GM12865 (cell line): ENCODE measurements at regions not wholly inside any gene's neighbourhood (a gene's known extent, or its start where the extent isn't known, plus 50 kb on each side); places are given as distances from the start of the nearest gene placed in this dataset.
"Not testable (repeated sequence)": the region's sequence is repeated elsewhere in the genome, so short reads cannot be mapped to it uniquely, and the experiment has no call there.

ENCODE experiments used
- DNase-seq: peaks from one replicate; pipeline ENCODE4 v3.0.0; 2010; ENCODE audit warnings: low read depth
- H3K4me3 ChIP-seq: 2 replicates; pipeline ENCODE4 v1.5.1; 2011; ENCODE audit warnings: mild to moderate bottlenecking, low read depth, low read length, control low read depth
- TF ChIP-seq, protein P1 (sequence below): IDR thresholded peaks from 2 replicates; pipeline ENCODE4 v1.5.1; 2011; ENCODE audit warnings: low read length, control low read depth, low read depth, inconsistent platforms; ENCODE audit not compliant: insufficient read depth; ENCODE audit errors: missing control alignments

DNA sequence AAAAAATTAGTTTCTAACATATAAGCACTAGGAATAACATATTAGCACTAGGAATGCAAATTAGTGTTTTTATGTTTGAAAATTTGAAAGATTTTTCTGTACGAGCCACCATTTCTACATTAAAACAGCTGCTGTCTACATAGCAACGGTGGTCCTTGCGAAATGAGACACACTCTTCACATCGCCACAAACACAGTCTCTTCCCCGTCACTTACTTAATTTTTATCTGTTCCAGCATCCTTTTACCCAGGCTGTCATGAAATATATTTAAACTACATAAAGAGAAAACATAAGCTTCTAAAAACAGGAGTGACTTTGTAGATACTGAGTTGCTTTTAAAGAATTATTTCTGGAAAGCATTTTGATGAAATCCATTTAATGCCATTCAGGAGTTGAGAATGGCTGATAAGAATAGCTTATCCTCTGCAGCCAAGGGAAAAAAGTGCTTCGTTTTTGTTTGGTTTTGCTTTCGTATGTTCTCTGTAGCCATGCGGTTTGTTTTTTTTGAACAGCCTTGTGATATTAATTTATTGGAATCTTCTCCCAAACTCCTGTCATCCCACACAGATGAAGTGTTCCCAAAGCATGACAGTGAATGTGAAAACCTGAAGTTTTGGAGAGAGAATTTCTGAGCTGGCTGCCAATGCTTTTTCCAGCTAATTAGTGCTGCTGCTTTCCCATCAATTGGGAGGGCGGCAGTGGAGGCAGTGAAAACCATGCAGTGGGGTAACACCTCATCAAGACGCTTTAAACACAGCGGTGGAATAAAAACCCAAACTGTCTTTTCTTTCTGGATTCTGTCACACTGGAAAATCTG is 603.7 kb upstream of the ADARB2 start:
- DNase-seq: no peak
- no peak overlapping the region for H3K4me3 ChIP-seq
- TF ChIP-seq, protein P1, sequence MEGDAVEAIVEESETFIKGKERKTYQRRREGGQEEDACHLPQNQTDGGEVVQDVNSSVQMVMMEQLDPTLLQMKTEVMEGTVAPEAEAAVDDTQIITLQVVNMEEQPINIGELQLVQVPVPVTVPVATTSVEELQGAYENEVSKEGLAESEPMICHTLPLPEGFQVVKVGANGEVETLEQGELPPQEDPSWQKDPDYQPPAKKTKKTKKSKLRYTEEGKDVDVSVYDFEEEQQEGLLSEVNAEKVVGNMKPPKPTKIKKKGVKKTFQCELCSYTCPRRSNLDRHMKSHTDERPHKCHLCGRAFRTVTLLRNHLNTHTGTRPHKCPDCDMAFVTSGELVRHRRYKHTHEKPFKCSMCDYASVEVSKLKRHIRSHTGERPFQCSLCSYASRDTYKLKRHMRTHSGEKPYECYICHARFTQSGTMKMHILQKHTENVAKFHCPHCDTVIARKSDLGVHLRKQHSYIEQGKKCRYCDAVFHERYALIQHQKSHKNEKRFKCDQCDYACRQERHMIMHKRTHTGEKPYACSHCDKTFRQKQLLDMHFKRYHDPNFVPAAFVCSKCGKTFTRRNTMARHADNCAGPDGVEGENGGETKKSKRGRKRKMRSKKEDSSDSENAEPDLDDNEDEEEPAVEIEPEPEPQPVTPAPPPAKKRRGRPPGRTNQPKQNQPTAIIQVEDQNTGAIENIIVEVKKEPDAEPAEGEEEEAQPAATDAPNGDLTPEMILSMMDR: no peak

DNA sequence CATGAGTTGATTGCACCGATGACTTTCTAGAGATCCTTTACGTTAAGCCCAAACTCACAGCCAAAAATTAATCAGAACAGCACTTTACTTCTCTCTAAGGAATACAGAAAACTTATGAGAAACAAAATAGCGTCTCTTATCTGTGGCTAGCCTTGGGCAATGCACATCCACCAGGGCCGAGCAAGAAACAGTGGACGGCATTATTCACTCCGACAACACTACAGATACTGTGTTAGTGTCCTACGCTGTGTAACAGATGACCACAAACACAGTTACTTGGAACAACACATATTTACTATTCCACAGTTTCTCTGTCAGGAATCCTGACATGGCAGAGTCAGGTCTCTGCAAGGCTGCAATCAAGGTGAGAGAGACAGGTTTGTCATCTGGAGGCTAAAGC is 598.3 kb upstream of the ADARB2 start:
- H3K4me3 ChIP-seq: no peak overlapping the region
- no peak for DNase-seq
- TF ChIP-seq, protein P1: no peak

DNA sequence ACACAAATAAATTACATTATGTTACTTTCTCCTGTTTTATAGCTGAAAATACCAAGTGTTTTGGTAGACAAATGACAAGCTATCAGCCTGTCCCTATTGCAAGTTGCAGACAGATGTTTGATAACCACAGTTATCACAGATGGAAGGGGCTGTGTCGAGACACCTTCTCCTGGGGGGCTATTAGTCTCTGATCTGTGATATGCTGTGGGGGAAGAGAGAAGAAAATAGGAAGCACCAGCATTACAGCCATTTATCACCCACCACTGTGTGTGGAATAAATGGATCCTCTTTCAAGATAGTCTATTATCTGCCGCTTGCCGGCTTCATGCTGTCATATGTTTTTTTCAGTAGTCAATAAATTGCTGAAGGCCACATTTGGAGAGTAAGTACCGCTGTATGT is 597.2 kb upstream of the ADARB2 start:
- TF ChIP-seq, protein P1: no peak
- H3K4me3 ChIP-seq: no peak overlapping the region
- DNase-seq: no peak

DNA sequence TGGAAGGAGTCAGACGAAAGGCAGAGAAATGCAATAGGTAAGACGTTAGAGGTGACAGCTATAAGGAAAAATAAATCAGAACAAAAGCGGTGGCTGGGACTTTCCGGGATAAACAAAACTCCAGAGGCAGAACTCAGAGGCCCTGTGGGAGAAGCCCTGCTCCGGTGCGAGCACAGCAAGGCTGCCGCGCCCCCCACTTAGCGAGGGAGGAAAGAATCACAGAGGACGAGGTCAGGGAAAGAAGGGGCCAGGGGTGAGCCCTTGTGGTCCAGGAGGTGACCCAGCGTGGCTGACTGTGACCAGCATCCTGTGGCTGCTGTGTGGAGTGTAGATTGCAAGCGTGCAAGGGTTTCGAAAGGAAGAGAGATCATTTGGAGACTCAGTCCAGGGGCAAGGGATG is 591.8 kb upstream of the ADARB2 start:
- TF ChIP-seq, protein P1: no peak

DNA sequence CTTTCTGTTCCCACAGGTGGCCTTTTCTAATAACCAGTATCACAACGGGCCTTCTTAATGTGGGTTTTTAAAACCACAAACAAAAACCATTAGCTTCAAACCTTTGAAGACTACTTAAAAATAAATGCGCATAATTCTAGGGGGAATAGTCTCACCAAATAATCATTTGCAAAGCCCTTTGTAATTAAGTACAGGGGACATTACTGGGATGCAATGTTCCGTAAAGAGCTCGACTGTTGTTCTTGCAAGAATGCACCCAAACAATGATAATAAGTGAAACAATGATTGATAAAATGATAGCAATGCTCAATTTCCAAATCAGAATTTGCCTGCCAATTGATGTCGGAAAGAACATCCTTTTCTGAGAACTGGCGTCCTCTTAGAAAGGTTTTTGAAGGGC is 589.1 kb upstream of the ADARB2 start:
- no peak for DNase-seq
- TF ChIP-seq, protein P1: no peak
- no peak overlapping the region for H3K4me3 ChIP-seq

More for the DNA sequence above, 591.8 kb upstream of the ADARB2 start:
- no peak overlapping the region for H3K4me3 ChIP-seq
- no peak for DNase-seq

DNA sequence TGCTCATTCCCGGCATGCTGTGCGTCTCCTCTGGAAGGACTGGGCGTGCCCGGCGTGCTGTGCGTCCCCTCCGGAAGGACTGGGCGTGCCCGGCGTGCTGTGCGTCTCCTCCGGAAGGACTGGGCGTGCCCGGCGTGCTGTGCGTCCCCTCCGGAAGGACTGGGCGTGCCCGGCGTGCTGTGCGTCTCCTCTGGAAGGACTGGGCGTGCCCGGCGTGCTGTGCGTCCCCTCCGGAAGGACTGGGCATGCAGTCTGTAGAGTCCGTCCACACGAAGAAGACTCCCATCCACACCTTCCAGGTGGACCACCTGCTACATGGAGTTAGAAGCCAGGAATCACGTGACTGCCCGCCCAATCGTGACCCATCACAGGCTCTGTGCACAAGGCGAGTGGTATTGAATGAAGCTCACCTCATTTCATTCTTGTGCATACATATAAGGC is 577.7 kb upstream of the ADARB2 start:
- DNase-seq, H3K4me3 ChIP-seq: not testable (repeated sequence)

DNA sequence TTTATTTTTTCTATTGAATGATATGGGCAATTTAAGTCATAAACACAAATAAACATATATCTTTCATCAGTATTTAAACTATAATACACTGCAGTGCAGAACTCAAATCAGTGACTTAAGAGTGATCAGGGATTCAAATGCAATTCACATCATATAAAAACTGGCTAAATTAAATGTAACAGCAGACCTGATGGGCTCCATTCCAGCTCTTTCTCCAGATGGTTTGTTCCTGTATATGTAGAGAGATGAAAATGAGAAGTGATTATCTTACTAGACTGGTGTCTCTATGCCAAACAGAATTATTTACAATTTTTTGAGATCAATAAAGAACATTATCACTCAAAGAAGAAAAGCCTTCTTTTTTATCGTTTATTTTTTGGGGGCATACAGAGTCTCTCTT is 568.8 kb upstream of the ADARB2 start:
- TF ChIP-seq, protein P1: no peak
- no peak overlapping the region for H3K4me3 ChIP-seq
- DNase-seq: no peak
